Chondrocyte (in vitro differentiated cells): ENCODE measurements at regions not wholly inside any gene's neighbourhood (a gene's known extent, or its start where the extent isn't known, plus 50 kb on each side); places are given as distances from the start of the nearest gene placed in this dataset.

ENCODE experiments used
- DNase-seq: peaks from one replicate; pipeline ENCODE4 v3.0.0; 2021; ENCODE audit warnings: mixed read lengths, low spot score
- H3K27ac Mint-ChIP-seq: one replicate; pipeline ENCODE4 v1.8.0; 2021; ENCODE audit warnings: mild to moderate bottlenecking, moderate library complexity, mixed read lengths; ENCODE audit not compliant: unreplicated experiment
- H3K27me3 Mint-ChIP-seq: 2 replicates; pipeline ENCODE4 v1.8.0; 2021; ENCODE audit warnings: low read depth, mixed read lengths
- H3K36me3 Mint-ChIP-seq: 2 replicates; pipeline ENCODE4 v1.8.0; 2021; ENCODE audit warnings: low read depth, mixed read lengths
- H3K4me1 Mint-ChIP-seq: 2 replicates; pipeline ENCODE4 v1.8.0; 2021; ENCODE audit warnings: low read depth, mild to moderate bottlenecking, mixed read lengths
- H3K4me3 Mint-ChIP-seq: one replicate; pipeline ENCODE4 v1.8.0; 2021; ENCODE audit warnings: mild to moderate bottlenecking, moderate library complexity, mixed read lengths; ENCODE audit not compliant: unreplicated experiment
- H3K9me3 Mint-ChIP-seq: 2 replicates; pipeline ENCODE4 v1.8.0; 2021; ENCODE audit warnings: low read depth, mixed read lengths
- TF ChIP-seq, protein P1 (sequence below): fragments of 200-600 bp; sonication (generic); IDR thresholded peaks from 2 replicates; pipeline ENCODE4 v1.5.0; 2021; ENCODE audit warnings: antibody characterized with exemption, mild to moderate bottlenecking, moderate library complexity

DNA sequence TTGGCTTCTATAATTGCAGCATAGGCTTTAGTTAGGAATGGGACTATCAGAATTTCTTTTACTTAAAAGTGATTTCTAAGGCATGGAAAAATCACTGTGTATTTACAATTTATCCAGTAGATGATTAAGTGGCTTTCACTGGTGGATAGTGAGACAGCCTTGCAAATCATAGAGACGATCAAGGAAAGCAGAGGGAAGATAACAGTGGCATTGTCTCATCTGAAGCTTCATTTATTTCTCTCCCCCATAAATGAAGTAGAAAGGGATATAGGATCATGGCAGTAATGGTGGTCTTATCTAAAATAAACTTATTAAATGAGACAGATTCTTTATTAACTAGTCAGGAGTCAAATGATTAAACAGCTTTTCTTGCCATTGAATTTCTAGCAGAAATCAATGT lies 224.2 kb upstream of the ANO5 start:
- TF ChIP-seq, protein P1, sequence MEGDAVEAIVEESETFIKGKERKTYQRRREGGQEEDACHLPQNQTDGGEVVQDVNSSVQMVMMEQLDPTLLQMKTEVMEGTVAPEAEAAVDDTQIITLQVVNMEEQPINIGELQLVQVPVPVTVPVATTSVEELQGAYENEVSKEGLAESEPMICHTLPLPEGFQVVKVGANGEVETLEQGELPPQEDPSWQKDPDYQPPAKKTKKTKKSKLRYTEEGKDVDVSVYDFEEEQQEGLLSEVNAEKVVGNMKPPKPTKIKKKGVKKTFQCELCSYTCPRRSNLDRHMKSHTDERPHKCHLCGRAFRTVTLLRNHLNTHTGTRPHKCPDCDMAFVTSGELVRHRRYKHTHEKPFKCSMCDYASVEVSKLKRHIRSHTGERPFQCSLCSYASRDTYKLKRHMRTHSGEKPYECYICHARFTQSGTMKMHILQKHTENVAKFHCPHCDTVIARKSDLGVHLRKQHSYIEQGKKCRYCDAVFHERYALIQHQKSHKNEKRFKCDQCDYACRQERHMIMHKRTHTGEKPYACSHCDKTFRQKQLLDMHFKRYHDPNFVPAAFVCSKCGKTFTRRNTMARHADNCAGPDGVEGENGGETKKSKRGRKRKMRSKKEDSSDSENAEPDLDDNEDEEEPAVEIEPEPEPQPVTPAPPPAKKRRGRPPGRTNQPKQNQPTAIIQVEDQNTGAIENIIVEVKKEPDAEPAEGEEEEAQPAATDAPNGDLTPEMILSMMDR, result no peak
- no peak overlapping the region for H3K27ac Mint-ChIP-seq
- H3K27me3 Mint-ChIP-seq, result peaks cover 2% of the 10 kb centered on the region
- no peak overlapping the region for H3K4me3 Mint-ChIP-seq
- DNase-seq, result no peak
- H3K9me3 Mint-ChIP-seq, result peaks cover 8% of the 10 kb centered on the region
- no peaks in the 10 kb centered on the region for H3K36me3 Mint-ChIP-seq
- no peaks in the 10 kb centered on the region for H3K4me1 Mint-ChIP-seq

DNA sequence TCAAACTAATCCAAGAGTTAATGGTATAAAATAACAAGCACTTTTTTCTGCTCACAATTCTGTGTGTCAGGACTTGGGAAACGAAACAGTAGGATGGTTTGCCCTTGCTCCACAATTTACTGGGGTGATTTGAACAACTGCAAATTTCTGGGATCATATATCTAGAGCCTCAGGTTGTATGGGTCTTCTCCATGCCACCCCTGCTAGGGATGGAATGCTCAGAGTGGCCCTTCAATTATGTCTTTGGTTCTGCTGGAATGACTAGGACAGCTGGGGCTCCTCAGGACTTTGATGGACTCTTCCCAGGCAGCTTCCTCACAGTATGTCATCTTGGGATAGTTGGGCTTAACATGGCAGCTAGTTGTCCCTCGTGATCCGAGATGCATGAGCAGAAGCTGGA lies 223.0 kb upstream of the ANO5 start:
- TF ChIP-seq, protein P1, result no peak
- H3K27me3 Mint-ChIP-seq, result peaks cover 2% of the 10 kb centered on the region
- no peaks in the 10 kb centered on the region for H3K36me3 Mint-ChIP-seq
- no peak for DNase-seq
- H3K27ac Mint-ChIP-seq, result no peak overlapping the region
- no peak overlapping the region for H3K4me3 Mint-ChIP-seq
- no peaks in the 10 kb centered on the region for H3K4me1 Mint-ChIP-seq
- peaks cover 12% of the 10 kb centered on the region for H3K9me3 Mint-ChIP-seq

DNA sequence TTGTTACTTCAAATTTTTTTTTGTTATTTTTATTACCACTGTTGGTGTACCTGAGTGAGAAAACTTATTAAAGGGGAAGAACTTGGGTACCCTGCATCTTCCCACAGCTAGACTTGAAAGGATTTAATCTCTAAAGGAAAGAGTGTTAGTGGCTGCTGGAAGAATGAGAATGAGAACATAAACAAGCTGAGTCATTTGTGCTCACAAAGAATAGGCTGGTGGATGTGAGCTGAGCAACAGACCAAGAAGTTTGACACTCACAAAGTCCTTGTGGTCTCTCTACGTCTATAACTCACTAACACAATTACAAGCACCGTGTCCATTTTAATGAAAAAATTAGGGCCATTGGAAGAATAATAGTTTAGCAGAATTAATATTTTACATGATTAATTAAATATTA lies 217.6 kb upstream of the ANO5 start:
- DNase-seq, result no peak
- TF ChIP-seq, protein P1, result no peak
- no peaks in the 10 kb centered on the region for H3K36me3 Mint-ChIP-seq
- H3K4me1 Mint-ChIP-seq, result no peaks in the 10 kb centered on the region
- no peak overlapping the region for H3K27ac Mint-ChIP-seq
- H3K4me3 Mint-ChIP-seq, result no peak overlapping the region
- peaks cover 2% of the 10 kb centered on the region for H3K27me3 Mint-ChIP-seq
- peaks cover 12% of the 10 kb centered on the region for H3K9me3 Mint-ChIP-seq

DNA sequence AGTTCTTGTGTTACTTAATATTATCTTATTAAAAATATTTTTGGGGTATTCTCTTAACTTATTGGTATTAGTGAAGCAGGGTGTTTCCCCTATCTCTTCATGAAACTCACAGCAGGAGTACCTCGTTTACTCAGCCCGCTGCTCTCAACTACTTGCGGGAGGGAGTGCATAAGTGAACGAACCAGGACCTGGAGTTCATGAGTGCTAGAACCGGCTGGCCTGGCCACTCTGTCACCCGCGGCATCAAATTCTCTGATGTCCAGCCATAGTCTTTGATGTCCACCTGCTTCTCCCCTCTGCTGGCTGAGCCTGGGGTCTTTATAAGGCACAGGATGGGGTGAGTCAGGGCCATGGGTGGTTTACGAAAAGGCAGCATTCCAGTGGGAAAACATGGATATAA lies 216.7 kb upstream of the ANO5 start:
- Mint-ChIP-seq H3K27ac (no peak overlapping the region), H3K4me3 (no peak overlapping the region), H3K4me1 (no peaks in the 10 kb centered on the region), H3K27me3 (peaks cover 2% of the 10 kb centered on the region), H3K36me3 (no peaks in the 10 kb centered on the region), H3K9me3 (peaks cover 12% of the 10 kb centered on the region)
- TF ChIP-seq, protein P1, result no peak
- no peak for DNase-seq

DNA sequence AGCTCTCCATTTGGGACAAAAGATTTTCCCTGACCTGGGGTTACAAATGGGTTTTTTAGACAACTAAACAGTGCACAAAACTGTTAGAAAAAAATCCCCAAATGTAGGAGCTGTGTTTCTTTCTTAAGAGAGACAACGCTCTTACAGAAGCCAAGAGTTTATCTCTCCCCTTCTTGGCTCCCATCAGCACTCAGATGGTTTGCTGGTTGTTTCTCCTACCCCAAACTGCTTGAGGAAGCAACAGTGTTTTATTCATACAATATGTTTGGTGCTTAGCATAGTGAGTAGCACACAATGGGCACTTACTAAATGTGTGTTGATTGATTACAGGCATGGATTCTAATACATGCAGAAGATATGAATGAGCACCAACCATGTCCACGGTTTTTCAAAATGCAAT lies 209.5 kb upstream of the ANO5 start:
- Mint-ChIP-seq H3K4me1 (no peaks in the 10 kb centered on the region), H3K4me3 (no peak overlapping the region), H3K27me3 (peaks cover 2% of the 10 kb centered on the region), H3K27ac (no peak overlapping the region), H3K9me3 (no peaks in the 10 kb centered on the region), H3K36me3 (no peaks in the 10 kb centered on the region)
- TF ChIP-seq, protein P1, result no peak
- DNase-seq, result no peak
